ENCODE measurements at regions not wholly inside any gene's neighbourhood (a gene's known extent, or its start where the extent isn't known, plus 50 kb on each side); places are given as distances from the start of the nearest gene placed in this dataset.
A peak's percentile ranks its signal among the peaks of the same experiment; 100 is the strongest.
"Not testable (repeated sequence)": the region's sequence is repeated elsewhere in the genome, so short reads cannot be mapped to it uniquely, and the experiment has no call there.

GRCh38 chr5:164119806-164120447 is 614.5 kb downstream of the MAT2B start:
- peak; percentile 11 for DNase-seq (ENCODE audit: low spot score)

GRCh38 chr5:164127527-164127926 is 622.1 kb downstream of the MAT2B start:
- no peak for DNase-seq (ENCODE audit: low spot score)

GRCh38 chr5:164132358-164132757 is 626.9 kb downstream of the MAT2B start:
- no peak for DNase-seq (ENCODE audit: low spot score)

GRCh38 chr5:164137095-164137494 is 631.7 kb downstream of the MAT2B start:
- no peak for DNase-seq (ENCODE audit: low spot score)

GRCh38 chr5:164139423-164139822 is 634.0 kb downstream of the MAT2B start:
- DNase-seq (ENCODE audit: low spot score), result no peak

- no peak for DNase-seq (ENCODE audit: low spot score)
Measured at GRCh38 chr5:164145458-164145857, 640.0 kb downstream of the MAT2B start.

GRCh38 chr5:164146223-164146622 is 640.8 kb downstream of the MAT2B start:
- DNase-seq (ENCODE audit: low spot score), result no peak

- DNase-seq (ENCODE audit: low spot score), result no peak
Measured at GRCh38 chr5:164148292-164148691, 642.9 kb downstream of the MAT2B start.

GRCh38 chr5:164152539-164152938 is 647.1 kb downstream of the MAT2B start:
- DNase-seq (ENCODE audit: low spot score), result not testable (repeated sequence)

GRCh38 chr5:164153469-164154172 is 648.2 kb downstream of the MAT2B start:
- DNase-seq (ENCODE audit: low spot score), result no peak

- DNase-seq (ENCODE audit: low spot score), result no peak
Measured at GRCh38 chr5:164170814-164171213, 665.4 kb downstream of the MAT2B start.

- no peak for DNase-seq (ENCODE audit: low spot score)
Measured at GRCh38 chr5:164175083-164175482, 669.7 kb downstream of the MAT2B start.

- DNase-seq (ENCODE audit: low spot score), result no peak
Measured at GRCh38 chr5:164179406-164179805, 674.0 kb downstream of the MAT2B start.

GRCh38 chr5:164181604-164182003 is 676.2 kb downstream of the MAT2B start:
- DNase-seq (ENCODE audit: low spot score), result no peak

GRCh38 chr5:164184158-164184557 is 678.7 kb downstream of the MAT2B start:
- no peak for DNase-seq (ENCODE audit: low spot score)

- DNase-seq (ENCODE audit: low spot score), result no peak
Measured at GRCh38 chr5:164185000-164185399, 679.6 kb downstream of the MAT2B start.

- DNase-seq (ENCODE audit: low spot score), result no peak
Measured at GRCh38 chr5:164186550-164186949, 681.1 kb downstream of the MAT2B start.

- DNase-seq (ENCODE audit: low spot score), result no peak
Measured at GRCh38 chr5:164187785-164188184, 682.4 kb downstream of the MAT2B start.

- no peak for DNase-seq (ENCODE audit: low spot score)
Measured at GRCh38 chr5:164188733-164189148, 683.3 kb downstream of the MAT2B start.

- DNase-seq (ENCODE audit: low spot score), result no peak
Measured at GRCh38 chr5:164191240-164191639, 685.8 kb downstream of the MAT2B start.

- no peak for DNase-seq (ENCODE audit: low spot score)
Measured at GRCh38 chr5:164202338-164202737, 696.9 kb downstream of the MAT2B start.

GRCh38 chr5:164203581-164204225 is 698.3 kb downstream of the MAT2B start:
- no peak for DNase-seq (ENCODE audit: low spot score)

- DNase-seq (ENCODE audit: low spot score), result peak; percentile 2
Measured at GRCh38 chr5:164204338-164204946, 699.0 kb downstream of the MAT2B start.

All from GM03348 (cell line).